Activated CD8-positive, alpha-beta memory T cell treated with anti-CD3 and anti-CD28 coated beads for 24 hours (primary cell): ENCODE measurements at regions not wholly inside any gene's neighbourhood (a gene's known extent, or its start where the extent isn't known, plus 50 kb on each side); places are given as distances from the start of the nearest gene placed in this dataset.

Experiments used
- DNase-seq: peaks from one replicate; pipeline ENCODE4 v3.0.0-alpha.2; 2020

DNA sequence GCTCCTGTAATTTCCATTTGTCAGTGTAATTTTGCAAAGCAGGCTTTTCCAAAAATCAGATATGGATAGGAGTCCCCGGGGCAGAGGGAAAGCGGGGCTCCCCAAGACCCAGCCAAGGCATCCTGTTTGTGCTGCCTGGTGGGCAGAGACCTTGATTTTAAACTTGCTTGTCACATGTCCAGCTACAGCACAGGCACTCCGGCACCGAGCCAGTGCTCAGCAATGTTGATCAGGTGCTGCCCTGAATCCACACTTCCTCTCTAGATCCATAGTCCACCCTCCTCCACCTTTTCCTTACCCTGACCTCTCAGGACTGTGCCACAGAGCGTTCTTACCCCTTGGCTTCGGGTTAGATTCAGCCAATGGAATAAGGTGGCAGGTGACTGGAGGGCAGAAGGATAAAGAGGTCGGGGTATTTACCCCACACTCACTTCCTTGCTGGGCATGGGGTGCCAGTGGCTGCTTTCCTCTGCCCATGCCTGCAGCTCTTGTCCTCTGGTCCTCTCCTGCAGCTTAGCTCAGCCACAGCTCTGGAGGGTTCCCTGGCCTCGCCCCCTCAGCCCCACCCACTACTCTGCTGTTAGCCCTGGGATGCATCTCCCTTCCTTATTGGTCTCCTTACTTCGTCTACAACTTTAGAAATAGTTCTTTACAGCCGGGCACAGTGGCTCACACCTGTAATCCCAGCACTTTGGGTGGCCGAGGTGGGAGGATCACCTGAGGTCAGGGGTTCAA, 80.1 kb downstream of the IRF2BPL start:
- no peak for DNase-seq

DNA sequence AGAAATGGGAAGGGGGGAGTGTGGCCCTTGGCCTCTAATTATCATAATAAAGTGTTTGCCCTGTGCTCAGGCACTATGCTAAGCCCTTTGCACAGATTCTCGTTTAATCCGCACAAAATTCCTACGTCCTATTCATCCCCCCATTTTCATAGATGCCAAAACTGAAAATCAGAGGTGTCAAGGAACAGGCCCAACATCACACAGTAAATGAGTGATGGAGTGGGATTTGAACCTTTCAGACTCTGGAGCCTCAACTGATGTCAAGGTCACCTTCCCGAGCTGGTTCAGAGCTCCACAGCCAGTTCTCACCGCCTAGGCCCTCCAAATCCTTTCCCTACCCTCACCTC, 80.7 kb downstream of the IRF2BPL start:
- no peak for DNase-seq

- DNase-seq, result peak; percentile 87
These were observed 81.2 kb downstream of the IRF2BPL start for GRCh38 chr14:76947078-76947837.

- DNase-seq, result no peak
These were observed 81.8 kb downstream of the IRF2BPL start for GRCh38 chr14:76946753-76947077.

- no peak for DNase-seq
These were observed 85.4 kb downstream of the IRF2BPL start for GRCh38 chr14:76943072-76943471.

DNA sequence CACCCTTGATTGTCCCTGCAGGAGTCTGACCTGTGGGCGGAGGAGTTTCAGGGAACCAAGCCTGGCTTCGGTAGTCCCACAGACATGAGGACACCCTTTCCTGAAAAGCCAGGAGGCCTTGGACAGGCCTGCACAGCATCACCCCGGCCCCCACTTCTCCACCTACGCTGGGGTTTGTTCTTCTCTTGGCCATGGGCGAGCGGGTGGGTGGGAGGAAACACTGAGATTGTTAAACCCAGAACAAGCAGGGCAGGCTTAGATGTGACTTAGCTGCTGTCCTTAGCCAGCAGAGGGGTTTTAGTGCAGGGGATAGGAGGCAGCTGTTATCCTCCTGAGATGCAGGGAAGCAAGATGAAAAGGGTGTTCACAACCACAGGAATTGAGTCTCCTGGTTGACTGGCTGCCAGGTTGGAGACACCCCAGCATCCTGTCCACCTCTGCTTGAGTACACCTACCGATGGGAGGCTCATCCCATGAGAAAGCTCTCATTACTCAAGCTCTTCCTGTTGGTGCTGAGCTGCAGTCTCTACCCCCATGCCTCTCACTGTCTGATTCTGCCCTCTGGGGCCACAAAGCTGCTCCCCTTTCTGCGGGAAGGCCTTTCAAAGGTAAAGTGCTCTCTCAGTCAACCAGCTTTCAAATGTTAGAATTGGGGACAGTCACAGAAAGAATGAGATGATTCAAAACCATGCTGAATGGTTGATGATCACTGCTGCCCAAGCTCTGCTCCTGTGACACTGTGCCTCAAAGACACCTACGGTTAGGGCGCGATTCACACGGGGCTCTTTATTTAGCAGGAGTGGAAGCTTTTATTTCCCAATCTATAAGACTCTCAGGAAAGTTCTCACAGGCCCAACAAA, 86.3 kb downstream of the IRF2BPL start:
- DNase-seq, result no peak

DNA sequence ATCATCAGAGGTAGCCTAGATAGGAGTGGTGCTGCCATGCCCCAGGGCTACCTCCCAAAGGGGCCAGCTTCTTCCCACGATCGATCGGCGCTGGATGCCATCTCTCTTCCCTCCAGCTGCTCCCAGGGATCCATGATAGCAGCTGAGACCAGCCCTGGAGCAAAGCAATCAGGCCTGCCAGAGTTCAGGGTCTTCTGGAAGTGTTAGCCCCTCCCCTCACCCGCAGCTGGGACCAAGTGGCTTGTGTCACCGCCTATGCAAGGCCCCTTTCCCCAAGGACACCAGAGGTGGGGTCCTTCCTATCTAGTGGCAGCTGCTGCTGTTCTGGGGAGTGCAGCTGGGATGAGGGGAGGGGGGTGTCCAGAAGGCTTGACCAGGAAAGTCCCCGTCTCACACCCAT, 87.0 kb downstream of the IRF2BPL start:
- DNase-seq, result no peak

GRCh38 chr14:76940021-76940760, 88.3 kb downstream of the IRF2BPL start:
- no peak for DNase-seq

- no peak for DNase-seq
These were observed 89.3 kb downstream of the IRF2BPL start for GRCh38 chr14:76939015-76939742.

GRCh38 chr14:76938092-76938500, 90.4 kb downstream of the IRF2BPL start:
- no peak for DNase-seq

DNA sequence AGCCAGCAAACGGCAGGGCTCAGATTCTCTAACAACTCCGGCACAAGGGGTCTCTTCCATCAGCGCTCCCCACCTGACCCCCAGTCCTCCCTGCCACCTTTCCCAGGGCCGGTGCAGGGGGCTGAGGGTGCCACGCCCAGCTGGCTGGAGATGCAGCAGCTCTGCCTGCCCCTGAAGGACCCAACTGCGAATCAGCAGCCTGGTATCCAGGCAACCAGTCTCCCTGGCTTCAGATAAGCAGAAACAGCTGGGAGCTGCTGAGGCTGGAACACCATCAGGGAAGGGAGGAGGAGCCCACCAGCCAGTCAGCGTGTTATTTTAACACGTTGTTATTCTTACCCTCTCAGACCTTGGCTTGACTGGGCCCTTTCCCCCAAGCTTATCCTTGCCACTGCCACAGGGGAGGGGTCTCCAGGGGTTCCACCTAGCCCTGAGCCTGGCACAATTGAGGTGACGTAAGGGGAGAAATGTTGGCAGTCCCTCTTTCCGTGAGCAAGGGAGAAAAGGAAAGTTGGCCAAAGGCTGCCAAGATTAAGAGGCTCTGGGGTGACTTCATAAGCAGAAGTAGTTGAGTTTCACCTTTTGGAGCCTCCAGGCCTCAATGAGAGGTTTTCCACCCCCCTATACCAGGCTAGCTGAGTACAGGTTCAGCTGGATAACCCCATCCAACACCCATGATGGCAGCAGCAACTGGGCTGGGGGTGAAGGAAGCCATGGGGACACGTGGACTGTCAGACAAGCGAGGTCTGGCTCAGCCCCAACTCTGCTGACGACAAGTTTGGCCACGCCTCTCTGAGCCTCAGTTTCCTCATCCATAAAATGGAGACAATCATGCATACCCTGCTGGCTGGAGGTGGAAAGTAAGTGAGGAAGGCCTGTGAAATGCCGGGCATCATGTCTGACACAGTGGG, 91.1 kb downstream of the IRF2BPL start:
- no peak for DNase-seq

- DNase-seq, result no peak
These were observed 92.0 kb downstream of the IRF2BPL start for GRCh38 chr14:76936483-76936882.

- no peak for DNase-seq
These were observed 95.0 kb downstream of the IRF2BPL start for GRCh38 chr14:76933515-76933914.

DNA sequence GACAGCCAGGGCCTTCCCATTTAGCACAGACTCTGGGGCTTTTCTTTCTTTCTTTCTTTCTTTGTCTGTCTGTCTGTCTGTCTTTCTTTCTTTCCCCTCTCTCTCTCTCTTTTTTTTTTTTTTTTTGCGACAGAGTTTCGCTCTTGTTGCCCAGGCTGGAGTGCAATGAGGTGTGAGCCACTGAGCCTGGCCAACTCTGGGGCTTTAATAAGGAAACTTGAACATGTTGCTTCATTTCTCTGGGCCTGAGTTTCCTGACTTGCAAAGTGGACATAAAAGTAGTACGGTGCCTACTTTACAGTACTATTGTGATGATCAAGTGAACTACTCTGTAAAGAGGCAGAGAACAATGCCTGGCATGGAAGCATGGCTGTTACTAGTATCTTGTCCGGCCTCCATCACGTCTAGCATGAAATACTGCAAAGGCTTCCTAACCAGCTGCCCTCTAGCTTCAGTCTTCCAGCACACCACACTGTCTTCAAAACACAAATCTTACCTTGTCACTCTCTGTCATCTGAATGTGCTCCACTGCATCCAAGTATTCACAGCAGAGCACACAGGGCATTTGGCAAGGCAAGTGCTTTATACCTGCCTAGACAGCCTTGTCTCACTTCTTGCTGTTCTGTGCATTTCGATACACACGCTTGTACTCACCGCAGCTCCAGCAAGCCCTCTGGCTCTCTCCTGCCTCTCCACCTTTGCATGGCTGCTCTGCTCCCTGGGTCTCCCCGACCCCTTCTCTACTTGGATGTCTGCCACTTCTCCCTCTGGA, 96.7 kb downstream of the IRF2BPL start:
- DNase-seq, result no peak

- DNase-seq, result no peak
These were observed 98.0 kb downstream of the IRF2BPL start for GRCh38 chr14:76930549-76930948.

DNA sequence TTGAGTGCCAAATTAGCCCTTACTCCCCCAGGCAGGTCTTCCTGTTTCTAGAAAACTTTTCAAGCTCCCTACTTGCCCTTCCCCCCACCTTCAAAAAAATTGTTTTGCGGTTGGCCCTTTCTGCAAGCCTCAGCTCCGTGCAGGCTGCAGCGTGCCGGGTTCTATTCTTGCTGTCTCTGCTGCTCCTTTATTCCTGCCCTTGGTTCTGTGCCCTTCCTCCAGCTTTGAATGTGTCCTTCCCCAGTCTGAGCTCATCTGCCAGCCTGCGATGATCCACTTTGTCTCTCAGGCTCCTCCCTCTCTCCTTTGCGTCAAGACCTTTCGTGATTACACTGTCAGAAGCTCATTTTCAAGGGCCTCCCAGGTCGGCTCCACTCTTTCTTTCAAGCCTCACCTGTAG, 98.6 kb downstream of the IRF2BPL start:
- DNase-seq, result no peak

DNA sequence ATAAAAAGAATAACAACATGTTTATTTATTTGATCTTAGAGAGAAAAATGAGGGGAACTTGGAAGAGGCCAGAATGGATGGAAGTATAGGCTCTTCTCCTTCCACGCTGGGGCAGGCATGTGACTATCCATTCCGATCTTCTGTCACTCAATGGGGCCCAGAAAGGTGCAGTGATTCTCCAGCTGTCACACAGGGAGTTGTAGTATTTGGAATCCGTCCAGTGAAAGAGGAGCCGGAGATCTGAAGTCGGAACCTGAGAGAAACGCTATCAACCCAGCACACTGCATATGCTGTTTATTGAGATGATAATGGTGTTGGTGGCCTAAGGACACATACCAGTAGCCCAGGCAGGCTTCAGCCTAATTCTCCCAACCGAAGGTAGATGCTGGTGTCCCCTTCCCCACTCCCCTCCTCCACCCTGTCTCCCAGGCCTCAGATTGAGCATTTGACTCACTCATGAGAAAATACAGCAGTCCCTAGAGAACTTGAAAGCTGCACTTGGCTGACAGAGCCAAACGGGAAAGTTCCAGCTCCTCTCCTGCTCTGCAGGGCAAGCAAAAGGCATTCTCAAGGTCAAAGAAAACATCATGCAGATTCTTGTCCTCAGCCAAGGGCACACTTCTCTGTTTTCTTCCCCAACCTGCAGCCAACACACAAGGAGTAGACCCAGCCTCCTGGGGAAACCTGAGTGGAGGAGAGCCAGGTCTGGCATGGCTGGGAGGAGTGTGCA, 100.4 kb downstream of the IRF2BPL start:
- no peak for DNase-seq

DNA sequence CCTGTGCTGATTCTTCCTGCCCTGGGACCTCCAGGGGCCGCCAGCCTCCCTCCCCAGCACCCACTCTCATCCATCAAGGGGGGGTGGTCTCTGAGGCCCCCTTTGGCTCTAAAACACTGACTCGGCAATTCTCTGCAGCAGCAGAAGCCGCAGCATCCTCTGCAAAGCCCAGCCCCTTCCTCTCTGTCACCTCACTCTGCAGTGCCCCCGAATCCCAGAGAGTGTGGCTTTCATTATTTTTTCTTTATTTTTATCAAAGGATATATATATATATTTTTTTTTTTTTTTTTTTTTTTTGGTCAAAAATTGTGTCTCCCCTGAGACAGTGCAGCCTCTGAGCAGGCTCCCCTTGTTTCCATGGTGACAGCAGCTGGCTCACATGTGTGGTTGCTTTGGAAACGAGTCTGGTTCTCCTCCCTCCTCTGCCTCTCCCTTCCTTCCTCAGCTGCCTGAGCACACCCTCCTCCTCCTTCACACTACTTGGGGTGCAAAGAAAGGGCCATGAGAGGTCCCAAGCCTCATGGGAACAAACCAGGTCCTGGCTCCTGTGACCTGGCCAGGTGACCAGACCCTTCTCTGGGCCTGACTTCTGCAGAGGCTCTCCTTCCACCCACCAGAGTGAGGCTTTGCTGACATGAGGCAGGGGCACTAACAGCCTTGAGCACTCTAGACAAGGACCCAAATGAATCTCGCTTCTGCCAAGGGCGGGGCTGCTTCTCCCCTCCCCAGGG, 100.5 kb downstream of the LRRC74A start:
- no peak for DNase-seq

DNA sequence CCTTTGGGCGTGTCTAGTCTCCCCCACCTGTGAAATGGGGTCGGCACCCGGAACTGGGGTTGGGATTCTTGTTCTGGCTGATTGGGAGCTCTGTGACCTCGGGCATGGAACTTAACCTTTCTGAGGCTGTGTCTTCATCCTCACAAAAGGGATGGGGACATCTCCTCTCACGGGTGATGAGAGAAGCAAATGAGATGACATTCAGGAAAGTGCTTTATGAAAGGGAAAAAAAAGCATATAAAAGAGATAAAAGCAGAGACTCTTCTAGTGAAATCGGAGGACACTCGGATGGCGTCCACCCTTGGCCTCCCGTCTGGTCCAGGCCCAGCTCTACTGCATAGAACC, 98.9 kb downstream of the LRRC74A start:
- no peak for DNase-seq
